CD14-positive monocyte (primary cell): ENCODE measurements at regions not wholly inside any gene's neighbourhood (a gene's known extent, or its start where the extent isn't known, plus 50 kb on each side); places are given as distances from the start of the nearest gene placed in this dataset.

Source experiments
- DNase-seq, 3 donors: peaks; one replicate each; pipeline ENCODE4 v3.0.0-alpha.2; 2011 to 2022
- H2AFZ ChIP-seq: 2 replicates; pipeline ENCODE4 v1.6.0; 2012; ENCODE audit warnings: mild to moderate bottlenecking, low read depth, low read length, inconsistent platforms; ENCODE audit not compliant: insufficient read depth, poor library complexity, severe bottlenecking
- H3K27ac ChIP-seq, 2 donors: 1 replicate in 1 of 2; 2 replicates in 1 of 2; pipeline ENCODE4 v1.5.1; 2012 to 2013; ENCODE audit warnings: low read length in 2 of 2, control low read depth in 1 of 2, inconsistent platforms in 1 of 2, low read depth in 1 of 2, mild to moderate bottlenecking in 1 of 2
- H3K27me3 ChIP-seq, 2 donors: one replicate each; pipeline versions ENCODE4 v1.6.0 to v1.6.1; 2011 to 2013; ENCODE audit warnings: low read length in 2 of 2; ENCODE audit not compliant: control insufficient read depth in 2 of 2, insufficient read depth in 2 of 2
- H3K36me3 ChIP-seq, 2 donors: replicated peaks in 1 of 2; 1 replicate in 1 of 2; 2 replicates in 1 of 2; pipeline versions ENCODE4 v1.5.1 to v1.6.1; 2012 to 2013; ENCODE audit warnings: low read length in 2 of 2, control low read depth in 1 of 2, inconsistent platforms in 1 of 2, mild to moderate bottlenecking in 1 of 2; ENCODE audit not compliant: insufficient read depth in 2 of 2, control insufficient read depth in 1 of 2
- H3K4me1 ChIP-seq, 2 donors: 1 replicate in 1 of 2; 2 replicates in 1 of 2; pipeline versions ENCODE4 v1.5.1 to v1.6.1; 2012 to 2013; ENCODE audit warnings: low read length in 2 of 2, control low read depth in 1 of 2, inconsistent platforms in 1 of 2, mild to moderate bottlenecking in 1 of 2, moderate library complexity in 1 of 2; ENCODE audit not compliant: insufficient read depth in 2 of 2, control insufficient read depth in 1 of 2
- H3K4me2 ChIP-seq: replicated peaks from 2 replicates; pipeline ENCODE3; 2012; ENCODE audit warnings: low read length, moderate library complexity, mild to moderate bottlenecking; ENCODE audit not compliant: poor library complexity, severe bottlenecking; ENCODE audit errors: extremely low read depth
- H3K4me3 ChIP-seq, 3 experiments: fragments of 200-600 bp in 1 of 3; sonication (generic) in 1 of 3; replicated peaks in 1 of 3; 1 replicate in 2 of 3; 2 replicates in 1 of 3; pipeline ENCODE4 v1.5.1; 2011 to 2013; ENCODE audit warnings: low read length in 3 of 3, mild to moderate bottlenecking in 3 of 3, control low read depth in 2 of 3, low read depth in 2 of 3, inconsistent platforms in 1 of 3, moderate library complexity in 1 of 3
- H3K79me2 ChIP-seq: 2 replicates; pipeline ENCODE4 v1.6.0; 2012; ENCODE audit warnings: mild to moderate bottlenecking, control low read depth, inconsistent platforms, low read length, moderate library complexity; ENCODE audit not compliant: insufficient read depth
- H3K9ac ChIP-seq: 2 replicates; pipeline ENCODE4 v1.6.0; 2017; ENCODE audit warnings: low read length, mild to moderate bottlenecking; ENCODE audit not compliant: insufficient read depth, poor library complexity, severe bottlenecking
- H3K9me3 ChIP-seq, 2 donors: replicated peaks in 1 of 2; 1 replicate in 1 of 2; 2 replicates in 1 of 2; pipeline versions ENCODE4 v1.5.1 to v1.6.1; 2012 to 2013; ENCODE audit warnings: low read length in 2 of 2, control low read depth in 1 of 2; ENCODE audit not compliant: control insufficient read depth in 1 of 2, insufficient read depth in 1 of 2
- H4K20me1 ChIP-seq: 2 replicates; pipeline ENCODE4 v1.6.0; 2012; ENCODE audit warnings: mild to moderate bottlenecking, low read length, control low read depth, moderate library complexity; ENCODE audit not compliant: insufficient read depth
- H3K27ac Mint-ChIP-seq, 7 donors: one replicate each; pipeline ENCODE4 v1.8.0; 2020; ENCODE audit warnings: mild to moderate bottlenecking in 7 of 7, mixed read lengths in 7 of 7, moderate library complexity in 6 of 7, inconsistent platforms in 2 of 7
- H3K27me3 Mint-ChIP-seq, 3 donors: one replicate each; pipeline ENCODE4 v1.8.0; 2021 to 2022; ENCODE audit warnings: low read depth in 3 of 3, mild to moderate bottlenecking in 3 of 3, mixed read lengths in 3 of 3, moderate library complexity in 3 of 3, inconsistent platforms in 1 of 3
- H3K36me3 Mint-ChIP-seq, 2 donors: one replicate each; pipeline ENCODE4 v1.8.0; 2020; ENCODE audit warnings: mixed read lengths in 2 of 2, inconsistent platforms in 1 of 2, mild to moderate bottlenecking in 1 of 2
- H3K4me1 Mint-ChIP-seq: one replicate; pipeline ENCODE4 v1.8.0; 2020; ENCODE audit warnings: mild to moderate bottlenecking, mixed read lengths
- H3K4me3 Mint-ChIP-seq, 2 donors: one replicate each; pipeline ENCODE4 v1.8.0; 2020; ENCODE audit warnings: mild to moderate bottlenecking in 2 of 2, mixed read lengths in 2 of 2, moderate library complexity in 1 of 2
- H3K9me3 Mint-ChIP-seq, 7 donors: one replicate each; pipeline ENCODE4 v1.8.0; 2020 to 2022; ENCODE audit warnings: mixed read lengths in 7 of 7, mild to moderate bottlenecking in 6 of 7, moderate library complexity in 6 of 7, inconsistent platforms in 2 of 7
- WGBS: methylation state at CpG from one replicate; pipeline ENCODE4 v1.1.5; 2013; ENCODE audit warnings: missing lambda C conversion rate; ENCODE audit not compliant: insufficient coverage; 5-methylcytosine and 5-hydroxymethylcytosine counted together
- intact Hi-C, 2 donors: fragments of 100-400 bp; cut with micrococcal nuclease; formaldehyde crosslinking; loops; one replicate each; pipeline versions ENCODE4 v1.15.0 to v1.15.1; 2023
- TF ChIP-seq, protein P1 (sequence below): fragments of 200-600 bp; IDR thresholded peaks from one replicate; pipeline ENCODE4 v1.8.0; 2022; ENCODE audit warnings: antibody characterized with exemption, mild to moderate bottlenecking

DNA sequence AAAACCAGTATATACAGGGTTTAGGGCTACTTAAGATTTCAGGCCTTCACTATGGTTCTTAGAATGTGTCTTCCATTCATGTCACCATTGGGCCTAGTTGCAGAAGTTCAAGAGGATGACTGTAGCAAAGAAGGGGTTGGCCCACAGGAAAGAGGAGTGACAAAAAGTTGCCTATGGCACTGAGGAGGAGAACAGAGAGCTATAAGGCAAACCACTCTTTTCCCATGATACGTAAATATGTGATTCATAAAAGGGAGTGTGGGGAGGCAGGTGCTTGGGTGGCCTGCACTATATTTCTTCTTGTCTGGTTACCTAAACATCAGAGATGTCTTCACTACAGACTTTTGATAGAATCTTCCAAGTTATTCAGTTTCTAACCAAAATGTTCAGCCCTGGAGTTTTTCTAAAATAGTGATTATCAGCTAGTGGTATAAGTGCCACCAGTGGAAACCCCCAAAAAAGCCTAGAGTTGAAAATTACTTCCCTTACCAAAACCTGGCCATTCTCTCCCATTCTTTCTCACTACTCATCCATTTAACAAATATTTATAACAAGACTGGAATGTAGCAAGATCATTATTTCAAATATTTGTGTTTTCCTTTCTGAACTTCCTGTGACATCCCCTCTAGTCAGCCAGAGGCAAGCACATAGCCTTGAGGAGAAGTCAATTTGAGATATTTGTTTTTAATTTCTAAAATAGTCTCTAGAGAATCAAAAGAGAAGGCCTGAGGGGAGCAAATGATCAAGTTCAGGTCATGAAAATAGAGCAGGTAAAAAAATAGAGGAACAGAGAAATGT lies 367.4 kb downstream of the EFNA5 start:
- no peaks in the 10 kb centered on the region for H3K4me1 Mint-ChIP-seq
- H3K27me3 ChIP-seq: peaks cover 0 to 2% of the 10 kb centered on the region in 2 donors
- H2AFZ ChIP-seq: no peak overlapping the region
- peaks cover 0 to 3% (median 0%) of the 10 kb centered on the region in 7 donors for H3K9me3 Mint-ChIP-seq
- H3K4me2 ChIP-seq: no peak overlapping the region
- no peaks in the 10 kb centered on the region for H3K79me2 ChIP-seq
- H3K36me3 ChIP-seq: no peaks in the 10 kb centered on the region
- H3K4me1 ChIP-seq: no peaks in the 10 kb centered on the region
- no peaks in the 10 kb centered on the region for H3K9me3 ChIP-seq
- intact Hi-C loops: loop anchor here in 1 of 2 donors (10.0 kb wide), 1 partner anchor 81 kb away; no protein-coding TSS in a partner anchor
- no peak overlapping the region for H3K9ac ChIP-seq
- no peak overlapping the region for H3K4me3 ChIP-seq
- DNase-seq: peak in 1 of 3 donors; percentile 39
- no CpG with 5 or more reads among the region's 1 CpG for WGBS
- no peak overlapping the region for H3K27ac Mint-ChIP-seq
- TF ChIP-seq, protein P1, sequence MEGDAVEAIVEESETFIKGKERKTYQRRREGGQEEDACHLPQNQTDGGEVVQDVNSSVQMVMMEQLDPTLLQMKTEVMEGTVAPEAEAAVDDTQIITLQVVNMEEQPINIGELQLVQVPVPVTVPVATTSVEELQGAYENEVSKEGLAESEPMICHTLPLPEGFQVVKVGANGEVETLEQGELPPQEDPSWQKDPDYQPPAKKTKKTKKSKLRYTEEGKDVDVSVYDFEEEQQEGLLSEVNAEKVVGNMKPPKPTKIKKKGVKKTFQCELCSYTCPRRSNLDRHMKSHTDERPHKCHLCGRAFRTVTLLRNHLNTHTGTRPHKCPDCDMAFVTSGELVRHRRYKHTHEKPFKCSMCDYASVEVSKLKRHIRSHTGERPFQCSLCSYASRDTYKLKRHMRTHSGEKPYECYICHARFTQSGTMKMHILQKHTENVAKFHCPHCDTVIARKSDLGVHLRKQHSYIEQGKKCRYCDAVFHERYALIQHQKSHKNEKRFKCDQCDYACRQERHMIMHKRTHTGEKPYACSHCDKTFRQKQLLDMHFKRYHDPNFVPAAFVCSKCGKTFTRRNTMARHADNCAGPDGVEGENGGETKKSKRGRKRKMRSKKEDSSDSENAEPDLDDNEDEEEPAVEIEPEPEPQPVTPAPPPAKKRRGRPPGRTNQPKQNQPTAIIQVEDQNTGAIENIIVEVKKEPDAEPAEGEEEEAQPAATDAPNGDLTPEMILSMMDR: no peak
- no peak overlapping the region for H3K4me3 Mint-ChIP-seq
- H3K27ac ChIP-seq: no peak overlapping the region
- no peaks in the 10 kb centered on the region for H3K36me3 Mint-ChIP-seq
- peaks cover 4 to 8% (median 6%) of the 10 kb centered on the region in 3 donors for H3K27me3 Mint-ChIP-seq
- H4K20me1 ChIP-seq: no peaks in the 10 kb centered on the region

DNA sequence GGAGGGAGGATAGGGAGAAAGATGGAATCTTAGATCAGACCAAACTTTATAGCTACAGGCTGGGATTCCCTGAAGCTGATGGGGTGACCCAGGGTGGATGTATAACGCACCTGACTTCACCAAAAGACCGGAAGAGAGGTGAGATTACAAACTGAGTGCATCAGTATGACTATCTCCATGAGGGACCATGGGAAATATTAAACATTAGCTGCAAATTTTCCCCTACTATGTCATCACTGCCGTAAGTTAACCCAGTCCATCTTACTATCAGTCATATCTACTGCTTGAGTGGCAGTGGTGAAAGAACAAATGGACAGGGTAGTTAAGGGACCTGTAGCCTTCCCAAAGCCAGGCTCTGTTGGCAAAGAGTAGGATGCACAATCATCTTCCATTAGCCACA lies 368.3 kb downstream of the EFNA5 start:
- H2AFZ ChIP-seq: no peak overlapping the region
- Mint-ChIP-seq H3K9me3 (peaks cover 0 to 3% (median 0%) of the 10 kb centered on the region in 7 donors), H3K4me1 (no peaks in the 10 kb centered on the region), H3K27ac (peak overlapping the region in 2 of 7 donors; percentile 21 to 34), H3K36me3 (no peaks in the 10 kb centered on the region), H3K27me3 (peaks cover 6 to 15% (median 7%) of the 10 kb centered on the region in 3 donors), H3K4me3 (no peak overlapping the region)
- no peak overlapping the region for H3K4me3 ChIP-seq
- peaks cover 4 to 8% of the 10 kb centered on the region in 2 donors for H3K27me3 ChIP-seq
- DNase-seq: peak in 1 of 3 donors; percentile 7
- intact Hi-C loops: loop anchor here in 1 of 2 donors (10.0 kb wide), 1 partner anchor 82 kb away; no protein-coding TSS in a partner anchor
- H3K79me2 ChIP-seq: no peaks in the 10 kb centered on the region
- WGBS: no CpG with 5 or more reads among the region's 3 CpGs
- no peak overlapping the region for H3K4me2 ChIP-seq
- H3K9ac ChIP-seq: no peak overlapping the region
- H3K4me1 ChIP-seq: no peaks in the 10 kb centered on the region
- no peaks in the 10 kb centered on the region for H3K36me3 ChIP-seq
- no peaks in the 10 kb centered on the region for H4K20me1 ChIP-seq
- H3K27ac ChIP-seq: no peak overlapping the region
- TF ChIP-seq, protein P1: no peak
- H3K9me3 ChIP-seq: no peaks in the 10 kb centered on the region
